Fibroblast of pulmonary artery (primary cell): ENCODE measurements at regions not wholly inside any gene's neighbourhood (a gene's known extent, or its start where the extent isn't known, plus 50 kb on each side); places are given as distances from the start of the nearest gene placed in this dataset.

Experiments used
- DNase-seq: peaks from one replicate; pipeline ENCODE4 v3.0.0-alpha.2; 2010; ENCODE audit warnings: low read depth
- H3K4me3 ChIP-seq: replicated peaks from 2 replicates; pipeline ENCODE4 v1.5.1; 2011; ENCODE audit warnings: low read depth, mild to moderate bottlenecking, control low read depth, low read length, moderate library complexity
- TF ChIP-seq, protein P1 (sequence below): IDR thresholded peaks from 2 replicates; pipeline ENCODE4 v1.5.1; 2011; ENCODE audit warnings: mild to moderate bottlenecking, control low read depth, low read length, inconsistent platforms; ENCODE audit errors: missing control alignments

DNA sequence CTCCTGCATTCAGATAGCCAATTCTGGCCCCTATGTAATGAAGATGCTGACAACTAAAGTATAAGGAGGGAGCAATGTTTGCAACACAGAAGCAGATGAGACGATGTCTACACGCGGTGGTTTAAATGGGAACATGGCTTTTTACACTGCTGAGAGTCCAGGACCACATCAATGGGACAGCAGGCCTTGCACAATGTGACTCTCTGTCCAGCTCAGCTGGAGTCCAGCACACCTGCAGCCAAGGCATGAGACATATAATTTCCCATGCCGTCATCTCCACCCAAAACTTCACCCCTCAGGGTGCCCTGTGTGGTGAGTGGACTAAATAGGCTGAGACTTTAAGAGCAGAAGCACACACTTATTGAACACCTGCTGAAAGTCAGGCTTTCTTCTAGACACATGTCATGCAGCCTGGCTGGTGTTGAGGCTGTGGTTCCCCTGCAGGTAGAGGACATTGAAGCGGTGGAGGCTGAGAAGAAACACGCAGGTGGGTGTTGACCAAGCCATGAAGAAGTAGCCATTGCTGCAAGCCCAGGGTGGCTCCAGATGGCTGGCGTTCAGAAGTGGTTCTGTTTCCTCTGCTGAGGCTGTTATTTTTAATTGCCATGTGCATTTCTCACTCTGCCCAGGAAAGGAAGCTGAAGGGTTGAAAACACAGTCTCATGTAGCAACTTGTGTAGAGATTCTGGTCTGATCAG, 345.6 kb downstream of the MYCN start:
- TF ChIP-seq, protein P1, sequence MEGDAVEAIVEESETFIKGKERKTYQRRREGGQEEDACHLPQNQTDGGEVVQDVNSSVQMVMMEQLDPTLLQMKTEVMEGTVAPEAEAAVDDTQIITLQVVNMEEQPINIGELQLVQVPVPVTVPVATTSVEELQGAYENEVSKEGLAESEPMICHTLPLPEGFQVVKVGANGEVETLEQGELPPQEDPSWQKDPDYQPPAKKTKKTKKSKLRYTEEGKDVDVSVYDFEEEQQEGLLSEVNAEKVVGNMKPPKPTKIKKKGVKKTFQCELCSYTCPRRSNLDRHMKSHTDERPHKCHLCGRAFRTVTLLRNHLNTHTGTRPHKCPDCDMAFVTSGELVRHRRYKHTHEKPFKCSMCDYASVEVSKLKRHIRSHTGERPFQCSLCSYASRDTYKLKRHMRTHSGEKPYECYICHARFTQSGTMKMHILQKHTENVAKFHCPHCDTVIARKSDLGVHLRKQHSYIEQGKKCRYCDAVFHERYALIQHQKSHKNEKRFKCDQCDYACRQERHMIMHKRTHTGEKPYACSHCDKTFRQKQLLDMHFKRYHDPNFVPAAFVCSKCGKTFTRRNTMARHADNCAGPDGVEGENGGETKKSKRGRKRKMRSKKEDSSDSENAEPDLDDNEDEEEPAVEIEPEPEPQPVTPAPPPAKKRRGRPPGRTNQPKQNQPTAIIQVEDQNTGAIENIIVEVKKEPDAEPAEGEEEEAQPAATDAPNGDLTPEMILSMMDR, result no peak
- no peak for DNase-seq

DNA sequence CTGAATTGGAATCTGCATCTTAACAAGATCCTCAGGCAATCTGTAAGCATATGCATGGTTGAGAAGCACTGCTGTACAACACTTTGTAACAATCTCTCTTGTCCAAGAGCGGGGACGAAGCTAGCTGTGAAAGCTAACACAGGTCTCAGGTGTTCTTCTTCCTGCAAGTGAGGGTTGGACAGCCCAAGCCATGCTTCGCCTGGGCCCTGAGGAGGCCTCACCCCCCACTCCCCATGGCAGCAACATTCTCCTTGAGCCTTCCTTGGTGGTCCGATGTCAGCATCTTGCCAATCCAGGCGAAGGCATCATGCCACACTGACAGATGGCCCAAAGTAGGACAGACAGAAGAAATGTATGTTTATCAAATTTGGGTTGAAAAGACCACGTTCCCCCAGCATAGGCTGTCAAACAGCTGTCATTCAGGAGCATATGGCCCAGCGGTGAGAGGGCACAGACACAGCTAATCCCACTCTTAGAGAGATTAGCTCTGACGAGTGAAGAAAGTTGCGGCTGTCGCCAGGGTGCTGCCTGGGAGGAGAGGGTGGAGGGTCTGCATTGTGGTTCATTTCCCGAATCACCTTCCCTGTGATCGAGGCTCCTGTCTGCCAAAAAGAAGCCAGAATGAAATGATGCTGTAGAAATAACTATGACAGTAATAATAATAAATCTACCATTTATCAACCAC, 344.7 kb downstream of the MYCN start:
- no peak overlapping the region for H3K4me3 ChIP-seq
- no peak for DNase-seq
- TF ChIP-seq, protein P1, result no peak

More for the DNA sequence above, 345.6 kb downstream of the MYCN start:
- no peak overlapping the region for H3K4me3 ChIP-seq

GRCh38 chr2:16283071-16283850, 342.9 kb downstream of the MYCN start:
- no peak for DNase-seq
- TF ChIP-seq, protein P1, result no peak
- H3K4me3 ChIP-seq, result no peak overlapping the region

- DNase-seq, result no peak
- TF ChIP-seq, protein P1, result no peak
- H3K4me3 ChIP-seq, result no peak overlapping the region
Measured at GRCh38 chr2:16282511-16282910, 342.2 kb downstream of the MYCN start.

DNA sequence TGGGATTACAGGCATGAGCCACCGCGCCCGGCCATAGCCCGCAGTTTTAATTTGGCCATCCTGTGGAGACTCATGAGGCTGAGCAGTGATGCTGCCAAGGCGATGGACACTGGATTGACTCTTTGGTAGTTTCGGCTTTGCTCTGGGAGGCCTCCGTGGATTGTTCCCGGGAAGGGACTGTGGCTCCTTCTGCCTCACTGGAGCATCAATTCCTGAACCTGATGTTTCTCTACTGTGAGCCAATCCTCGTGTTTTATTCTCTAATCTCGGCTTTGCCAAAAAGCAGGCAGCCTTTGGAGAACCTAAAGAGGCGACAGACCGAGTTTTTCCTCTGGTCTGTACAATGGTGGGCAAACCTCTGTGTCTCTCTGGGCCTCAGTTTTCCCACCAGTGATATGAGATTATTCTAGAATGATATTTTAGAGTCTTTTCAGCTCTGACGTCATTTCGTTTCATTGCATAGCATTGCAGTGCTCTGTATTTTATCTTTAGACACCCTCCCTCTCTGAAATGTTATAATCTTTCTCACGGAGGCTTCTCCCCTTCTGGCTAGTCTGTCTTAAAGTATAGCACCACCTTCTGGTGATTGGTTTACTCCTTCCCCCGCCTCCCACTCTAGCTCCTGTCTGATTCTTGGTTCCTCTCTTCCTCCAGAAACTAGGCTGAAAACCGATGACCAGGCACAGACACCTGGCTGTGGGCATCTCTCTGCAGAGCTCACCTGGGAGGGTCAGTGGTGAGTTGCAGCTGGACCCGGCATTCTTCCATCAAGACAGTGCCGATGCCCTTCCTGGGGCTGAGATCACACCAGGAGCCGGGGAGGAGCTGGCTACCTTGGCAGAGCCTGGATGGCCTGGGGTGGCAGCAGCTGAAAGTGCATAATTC, 341.3 kb downstream of the MYCN start:
- no peak overlapping the region for H3K4me3 ChIP-seq
- DNase-seq, result peak; percentile 1
- TF ChIP-seq, protein P1, result no peak

DNA sequence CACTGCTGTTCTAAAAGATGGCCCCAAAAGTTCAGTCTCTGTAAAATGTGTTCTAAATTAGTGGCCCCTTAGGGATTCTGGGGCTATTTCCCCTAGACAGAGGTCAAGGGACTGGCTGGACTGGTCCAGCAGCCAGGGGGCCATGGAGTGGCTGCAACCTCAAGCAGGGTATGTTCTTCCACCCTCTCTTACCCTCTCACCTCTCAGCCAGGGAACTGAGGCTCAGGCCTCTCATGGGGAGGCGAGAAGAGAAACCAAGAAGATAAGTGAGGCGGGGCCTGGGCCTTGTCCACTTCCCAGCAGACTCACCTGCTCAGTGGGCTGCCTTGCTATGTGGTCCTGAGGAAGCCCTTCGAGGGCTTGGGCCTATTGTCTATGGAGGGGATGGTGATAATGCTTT, 339.7 kb downstream of the MYCN start:
- TF ChIP-seq, protein P1, result no peak
- H3K4me3 ChIP-seq, result no peak overlapping the region
- no peak for DNase-seq
